ENCODE measurements at regions not wholly inside any gene's neighbourhood (a gene's known extent, or its start where the extent isn't known, plus 50 kb on each side); places are given as distances from the start of the nearest gene placed in this dataset.

GRCh38 chr5:2577312-2578036 lies 174.0 kb downstream of the IRX2 start:
- DNase-seq = no peak
- no peaks in the 10 kb centered on the region for H3K36me3 ChIP-seq (ENCODE audit: low read depth)

GRCh38 chr5:2576823-2577222 lies 174.7 kb downstream of the IRX2 start:
- intact Hi-C loops (cut with DNase I, micrococcal nuclease) = no loop called here
- TF ChIP-seq, protein P1, sequence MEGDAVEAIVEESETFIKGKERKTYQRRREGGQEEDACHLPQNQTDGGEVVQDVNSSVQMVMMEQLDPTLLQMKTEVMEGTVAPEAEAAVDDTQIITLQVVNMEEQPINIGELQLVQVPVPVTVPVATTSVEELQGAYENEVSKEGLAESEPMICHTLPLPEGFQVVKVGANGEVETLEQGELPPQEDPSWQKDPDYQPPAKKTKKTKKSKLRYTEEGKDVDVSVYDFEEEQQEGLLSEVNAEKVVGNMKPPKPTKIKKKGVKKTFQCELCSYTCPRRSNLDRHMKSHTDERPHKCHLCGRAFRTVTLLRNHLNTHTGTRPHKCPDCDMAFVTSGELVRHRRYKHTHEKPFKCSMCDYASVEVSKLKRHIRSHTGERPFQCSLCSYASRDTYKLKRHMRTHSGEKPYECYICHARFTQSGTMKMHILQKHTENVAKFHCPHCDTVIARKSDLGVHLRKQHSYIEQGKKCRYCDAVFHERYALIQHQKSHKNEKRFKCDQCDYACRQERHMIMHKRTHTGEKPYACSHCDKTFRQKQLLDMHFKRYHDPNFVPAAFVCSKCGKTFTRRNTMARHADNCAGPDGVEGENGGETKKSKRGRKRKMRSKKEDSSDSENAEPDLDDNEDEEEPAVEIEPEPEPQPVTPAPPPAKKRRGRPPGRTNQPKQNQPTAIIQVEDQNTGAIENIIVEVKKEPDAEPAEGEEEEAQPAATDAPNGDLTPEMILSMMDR (IDR thresholded peaks at IDR 0.05) = no peak
- DNase-seq (no peak), ATAC-seq (no peak)
- Histone ChIP-seq H3K9me3 (peaks cover under 1% of the 10 kb centered on the region), H3K36me3 (ENCODE audit: low read depth) (no peaks in the 10 kb centered on the region), H3K4me3 (no peak overlapping the region), H3K4me1 (ENCODE audit: low read depth) (no peaks in the 10 kb centered on the region)

More at GRCh38 chr5:2577312-2578036, 174.0 kb downstream of the IRX2 start:
- peaks cover 7% of the 10 kb centered on the region for H3K9me3 ChIP-seq
- H3K4me1 ChIP-seq (ENCODE audit: low read depth) = no peaks in the 10 kb centered on the region
- TF ChIP-seq, protein P1 (IDR thresholded peaks at IDR 0.05) = no peak
- intact Hi-C loops (cut with DNase I, micrococcal nuclease) = no loop called here
- no peak for ATAC-seq
- no peak overlapping the region for H3K4me3 ChIP-seq

DNA sequence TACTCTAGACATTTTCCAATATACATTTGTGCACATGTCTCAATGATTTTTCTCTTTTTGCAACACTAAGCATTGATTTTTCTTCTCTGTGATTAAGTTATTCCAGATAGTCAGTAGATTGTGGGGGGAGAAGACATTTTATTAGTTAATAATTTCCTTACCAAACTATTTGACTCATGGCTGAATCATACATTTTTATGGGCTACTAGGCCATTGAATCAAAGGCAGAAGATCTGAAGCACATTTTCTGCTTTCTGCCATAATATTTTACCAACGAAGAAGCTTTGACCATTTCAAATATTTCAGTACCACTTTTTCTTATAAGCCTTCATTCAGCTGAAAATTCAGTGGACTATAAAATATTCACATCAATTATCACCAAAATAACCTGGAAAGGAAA lies 175.6 kb downstream of the IRX2 start:
- H3K4me3 ChIP-seq = no peak overlapping the region
- TF ChIP-seq, protein P1 (IDR thresholded peaks at IDR 0.05) = no peak
- no peaks in the 10 kb centered on the region for H3K36me3 ChIP-seq (ENCODE audit: low read depth)
- H3K4me1 ChIP-seq (ENCODE audit: low read depth) = no peaks in the 10 kb centered on the region
- ATAC-seq (no peak), DNase-seq (no peak)
- intact Hi-C loops (cut with DNase I, micrococcal nuclease) = no loop called here
- H3K9me3 ChIP-seq = no peaks in the 10 kb centered on the region

- no peak overlapping the region for H3K4me3 ChIP-seq
- intact Hi-C loops (cut with DNase I, micrococcal nuclease) = no loop called here
- DNase-seq (no peak), ATAC-seq (no peak)
- no peaks in the 10 kb centered on the region for H3K36me3 ChIP-seq (ENCODE audit: low read depth)
- no peaks in the 10 kb centered on the region for H3K9me3 ChIP-seq
- TF ChIP-seq, protein P1 (IDR thresholded peaks at IDR 0.05) = no peak
- no peaks in the 10 kb centered on the region for H3K4me1 ChIP-seq (ENCODE audit: low read depth)
Observed at GRCh38 chr5:2575292-2575691, 176.2 kb downstream of the IRX2 start.

DNA sequence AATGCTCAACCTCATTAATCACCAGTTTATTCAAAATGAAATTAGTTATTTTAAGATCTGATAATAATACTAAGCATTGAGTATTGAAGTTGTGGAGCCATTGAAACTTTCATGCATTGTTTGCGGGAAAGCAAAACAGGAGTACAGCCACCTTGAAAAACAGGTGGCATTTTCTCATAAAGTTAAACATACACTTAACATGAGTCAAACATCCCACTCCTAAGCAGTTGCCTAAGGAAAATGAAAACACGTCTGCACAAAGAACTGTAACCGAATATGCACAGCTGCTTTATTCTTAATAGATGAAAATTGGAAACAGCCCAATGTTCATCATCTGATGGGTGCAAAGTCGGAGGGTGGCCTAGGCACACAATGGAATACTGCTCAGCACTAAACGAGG lies 177.3 kb downstream of the IRX2 start:
- no peak overlapping the region for H3K4me3 ChIP-seq
- ATAC-seq (no peak), DNase-seq (no peak)
- intact Hi-C loops (cut with DNase I, micrococcal nuclease) = no loop called here
- H3K36me3 ChIP-seq (ENCODE audit: low read depth) = no peaks in the 10 kb centered on the region
- no peaks in the 10 kb centered on the region for H3K9me3 ChIP-seq
- H3K4me1 ChIP-seq (ENCODE audit: low read depth) = no peaks in the 10 kb centered on the region
- TF ChIP-seq, protein P1 (IDR thresholded peaks at IDR 0.05) = no peak

Measured in mucosa of descending colon (tissue), 3 donors.